ENCODE measurements at regions not wholly inside any gene's neighbourhood (a gene's known extent, or its start where the extent isn't known, plus 50 kb on each side); places are given as distances from the start of the nearest gene placed in this dataset.

GRCh38 chr4:59960143-59960542 is 1240.0 kb upstream of the ADGRL3 start:
- DNase-seq (ENCODE audit: low read depth, low spot score) (no peak), FAIRE-seq (no peak), ATAC-seq (no peak)
- H3K27me3 ChIP-seq (replicated peaks in 1 of 2; ENCODE audit: control insufficient read depth in 2 of 2, insufficient read depth in 2 of 2, low read length in 1 of 2), result no peaks in the 10 kb centered on the region
- WGBS (ENCODE audit: insufficient coverage, insufficient replicate concordance, low lambda C conversion rate, missing lambda C conversion rate), result 29% methylated on average over 6 of the region's 6 CpGs
- in situ Hi-C loops (cut with MboI) (no loop called here), intact Hi-C loops (cut with micrococcal nuclease; ENCODE audit: unreplicated experiment) (no loop called here)
- no peaks in the 10 kb centered on the region for H3K36me3 ChIP-seq (ENCODE audit: control insufficient read depth in 2 of 2, insufficient read depth in 2 of 2, low read length in 1 of 2)
- H3K4me1 ChIP-seq (ENCODE audit: control insufficient read depth, insufficient read depth, low read length), result no peaks in the 10 kb centered on the region
- no peak overlapping the region for H2AFZ ChIP-seq (ENCODE audit: control insufficient read depth, low read depth, low read length)
- H4K20me1 ChIP-seq (ENCODE audit: control insufficient read depth, insufficient read depth), result no peaks in the 10 kb centered on the region
- H3K9me3 ChIP-seq (replicated peaks; ENCODE audit: control insufficient read depth, insufficient read depth, low read length), result no peaks in the 10 kb centered on the region
- no peak overlapping the region for H3K9ac ChIP-seq (ENCODE audit: control insufficient read depth, insufficient read depth, low read length)
- no peak overlapping the region for H3K4me2 ChIP-seq (ENCODE audit: control insufficient read depth, insufficient read depth)
- no peaks in the 10 kb centered on the region for H3K79me2 ChIP-seq (ENCODE audit: control insufficient read depth, insufficient read depth, low read length)
- ChIA-PET POLR2A (no interaction called here), CTCF (no interaction called here), SMC1A (ENCODE audit: uncharacterized antibody, unreplicated experiment) (no interaction called here), RAD21 (ENCODE audit: unreplicated experiment) (no interaction called here)
- H3K4me3 ChIP-seq, result no peak overlapping the region
- no TSS peak for BruUV-seq (replicated peaks)
- no peak overlapping the region for H3K27ac ChIP-seq (ENCODE audit: control insufficient read depth, insufficient read depth)
- no peak for TF ChIP-seq CBX5 (IDR thresholded peaks at IDR 0.05; ENCODE audit: low read depth)
- no peak for TF ChIP-seq USF1 (IDR thresholded peaks at IDR 0.05; ENCODE audit: borderline replicate concordance, extremely low read length, insufficient read depth, low read depth, low read length)
- TF ChIP-seq CUX1 (IDR thresholded peaks at IDR 0.05; ENCODE audit: insufficient replicate concordance, low read depth, low read length), result no peak
- no peak for TF ChIP-seq ZZZ3 (IDR thresholded peaks at IDR 0.05; ENCODE audit: control insufficient read depth, insufficient read length, low read depth)
- TF ChIP-seq USF2 (IDR thresholded peaks at IDR 0.05; ENCODE audit: borderline replicate concordance, low read depth, low read length), result no peak
- no peak for TF ChIP-seq ESRRA (IDR thresholded peaks at IDR 0.05; ENCODE audit: low read length)
- TF ChIP-seq NFXL1 (IDR thresholded peaks at IDR 0.05; ENCODE audit: borderline replicate concordance), result no peak
- no peak for TF ChIP-seq CREM (IDR thresholded peaks at IDR 0.05; ENCODE audit: low read depth)
- no peak for TF ChIP-seq NFYA (IDR thresholded peaks at IDR 0.05; ENCODE audit: borderline replicate concordance, low read depth, low read length)
- no peak for TF ChIP-seq SREBF1 (IDR thresholded peaks at IDR 0.05; ENCODE audit: low read length)
- TF ChIP-seq NBN (IDR thresholded peaks at IDR 0.05), result no peak
- TF ChIP-seq ZNF592 (IDR thresholded peaks at IDR 0.05), result no peak
- no peak for TF ChIP-seq CREB1 (IDR thresholded peaks at IDR 0.05; ENCODE audit: low read depth)
- TF ChIP-seq HCFC1 (IDR thresholded peaks at IDR 0.05; ENCODE audit: low read length), result no peak
- TF ChIP-seq IKZF2 (IDR thresholded peaks at IDR 0.05), result no peak
- TF ChIP-seq FOXK2 (IDR thresholded peaks at IDR 0.05), result no peak

Data from GM12878 (cell line).